Urothelium cell line (cell line): ENCODE measurements at regions not wholly inside any gene's neighbourhood (a gene's known extent, or its start where the extent isn't known, plus 50 kb on each side); places are given as distances from the start of the nearest gene placed in this dataset.
"Not testable (repeated sequence)": the region's sequence is repeated elsewhere in the genome, so short reads cannot be mapped to it uniquely, and the experiment has no call there.

Experiments
- DNase-seq: peaks from one replicate; pipeline ENCODE4 v3.0.0; 2011; ENCODE audit warnings: low spot score, mixed read lengths
- FAIRE-seq: peaks from 2 replicates; lab custom pipeline; 2011; peaks lifted over from hg19 to GRCh38; lab: Jason Lieb, UNC

GRCh38 chr12:34301251-34302130, 279.2 kb downstream of the ALG10 start:
- FAIRE-seq (no peak), DNase-seq (no peak)

- FAIRE-seq: peak; percentile 52
- DNase-seq: no peak
These were observed 280.0 kb downstream of the ALG10 start for GRCh38 chr12:34302131-34302885.

- no peak for FAIRE-seq
- no peak for DNase-seq
These were observed 281.0 kb downstream of the ALG10 start for GRCh38 chr12:34303091-34303870.

GRCh38 chr12:34304001-34304400, 281.7 kb downstream of the ALG10 start:
- FAIRE-seq: peak; percentile 9
- DNase-seq: no peak

- FAIRE-seq: no peak
- no peak for DNase-seq
These were observed 282.2 kb downstream of the ALG10 start for GRCh38 chr12:34304546-34304945.

GRCh38 chr12:34305176-34305575, 282.9 kb downstream of the ALG10 start:
- DNase-seq: no peak
- no peak for FAIRE-seq

- FAIRE-seq (no peak), DNase-seq (no peak)
These were observed 284.0 kb downstream of the ALG10 start for GRCh38 chr12:34306133-34306830.

- not testable (repeated sequence) for FAIRE-seq, DNase-seq
These were observed 287.8 kb downstream of the ALG10 start for GRCh38 chr12:34309806-34310804.

GRCh38 chr12:34311337-34311736, 289.0 kb downstream of the ALG10 start:
- FAIRE-seq (no peak), DNase-seq (no peak)

- DNase-seq (no peak), FAIRE-seq (no peak)
These were observed 305.4 kb downstream of the ALG10 start for GRCh38 chr12:34327671-34328070.

GRCh38 chr12:34333337-34333736, 311.0 kb downstream of the ALG10 start:
- DNase-seq: no peak
- FAIRE-seq: no peak

- DNase-seq (no peak), FAIRE-seq (no peak)
These were observed 312.2 kb downstream of the ALG10 start for GRCh38 chr12:34334538-34334937.

- DNase-seq (no peak), FAIRE-seq (no peak)
These were observed 312.9 kb downstream of the ALG10 start for GRCh38 chr12:34334953-34335743.

GRCh38 chr12:34335819-34336262, 313.5 kb downstream of the ALG10 start:
- FAIRE-seq (peak; percentile 92), DNase-seq (peak; percentile 92)

GRCh38 chr12:34336619-34337465, 314.5 kb downstream of the ALG10 start:
- FAIRE-seq (peak; percentile 61), DNase-seq (peak; percentile 82)

- FAIRE-seq: no peak
- DNase-seq: no peak
These were observed 316.5 kb downstream of the ALG10 start for GRCh38 chr12:34338751-34339150.

- no peak for FAIRE-seq
- DNase-seq: no peak
These were observed 317.6 kb downstream of the ALG10 start for GRCh38 chr12:34339922-34340321.
